ENCODE measurements at regions not wholly inside any gene's neighbourhood (a gene's known extent, or its start where the extent isn't known, plus 50 kb on each side); places are given as distances from the start of the nearest gene placed in this dataset.

DNA sequence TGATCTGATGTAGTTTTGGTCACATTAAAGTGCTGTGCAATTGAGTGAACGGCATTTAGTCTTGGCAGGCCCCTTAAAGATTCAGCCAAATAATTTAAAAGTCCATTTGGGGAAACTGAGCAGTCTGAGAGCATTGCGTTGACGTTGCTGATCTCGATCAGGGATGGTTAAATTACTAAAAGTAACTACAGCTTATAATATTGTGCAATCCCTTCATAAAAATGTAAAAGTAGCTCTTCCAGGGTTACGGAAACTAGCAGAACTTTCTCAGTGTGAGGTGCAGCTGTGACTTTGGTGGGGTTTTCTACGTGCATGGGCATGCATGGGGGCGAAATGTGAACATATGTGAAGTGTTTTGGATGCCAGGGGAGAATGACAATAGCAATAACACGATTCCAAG lies 184.5 kb upstream of the RNF32 start:
- Mint-ChIP-seq H3K27me3 (peaks cover 12 to 14% of the 10 kb centered on the region in 2 donors), H3K4me1 (no peaks in the 10 kb centered on the region), H3K9me3 (peaks cover 2 to 5% of the 10 kb centered on the region in 2 donors), H3K4me3 (no peak overlapping the region), H3K36me3 (no peaks in the 10 kb centered on the region), H3K27ac (no peak overlapping the region)
- ATAC-seq (replicated peaks): no peak
- no peak for DNase-seq

DNA sequence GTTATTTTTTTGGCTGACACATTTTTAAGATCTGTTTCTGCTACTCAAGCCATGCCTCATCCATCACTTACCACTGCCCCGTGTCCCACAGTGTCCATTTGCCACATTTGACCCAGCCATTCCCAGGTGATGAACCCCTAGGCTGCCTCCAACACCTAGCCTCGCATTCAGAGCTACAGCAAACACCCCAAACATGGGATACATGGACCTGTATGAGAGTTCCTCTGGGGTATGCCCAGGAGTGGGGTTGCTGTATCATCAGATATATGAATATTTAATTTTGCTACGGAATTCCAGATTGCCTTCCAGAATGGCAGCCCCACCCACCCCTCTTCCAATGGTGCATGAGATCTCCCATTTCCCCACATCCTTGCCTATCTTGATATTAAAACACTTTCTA lies 190.1 kb upstream of the RNF32 start:
- Mint-ChIP-seq H3K27ac (no peak overlapping the region), H3K9me3 (no peaks in the 10 kb centered on the region), H3K4me3 (no peak overlapping the region), H3K36me3 (no peaks in the 10 kb centered on the region), H3K4me1 (no peaks in the 10 kb centered on the region), H3K27me3 (peaks cover 4 to 8% of the 10 kb centered on the region in 2 donors)
- ATAC-seq (replicated peaks) (no peak), DNase-seq (no peak)

DNA sequence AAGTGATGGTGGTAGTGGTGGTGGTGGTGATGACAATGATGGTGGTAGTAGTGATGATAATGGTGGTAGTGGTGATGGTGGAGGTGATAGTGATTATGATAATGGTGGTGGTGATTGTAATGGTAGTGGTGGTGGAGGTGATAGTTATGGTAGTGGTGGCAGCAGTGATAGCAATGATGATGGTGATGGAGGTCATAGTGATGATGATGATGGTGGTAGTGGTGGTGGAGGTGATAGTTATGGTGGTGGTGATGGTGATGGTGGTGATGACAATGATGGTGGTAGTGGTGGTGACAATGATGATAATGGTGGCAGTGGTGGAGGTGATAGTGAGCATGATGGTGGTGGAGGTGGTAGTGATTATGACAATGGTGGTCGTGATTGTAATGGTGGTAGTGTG lies 191.7 kb upstream of the RNF32 start:
- no peaks in the 10 kb centered on the region for H3K4me1 Mint-ChIP-seq
- no peak overlapping the region for H3K27ac Mint-ChIP-seq
- ATAC-seq (replicated peaks) (no peak), DNase-seq (no peak)
- H3K9me3 Mint-ChIP-seq: no peaks in the 10 kb centered on the region
- H3K4me3 Mint-ChIP-seq: no peak overlapping the region
- no peaks in the 10 kb centered on the region for H3K36me3 Mint-ChIP-seq
- H3K27me3 Mint-ChIP-seq: peaks cover 4 to 8% of the 10 kb centered on the region in 2 donors

DNA sequence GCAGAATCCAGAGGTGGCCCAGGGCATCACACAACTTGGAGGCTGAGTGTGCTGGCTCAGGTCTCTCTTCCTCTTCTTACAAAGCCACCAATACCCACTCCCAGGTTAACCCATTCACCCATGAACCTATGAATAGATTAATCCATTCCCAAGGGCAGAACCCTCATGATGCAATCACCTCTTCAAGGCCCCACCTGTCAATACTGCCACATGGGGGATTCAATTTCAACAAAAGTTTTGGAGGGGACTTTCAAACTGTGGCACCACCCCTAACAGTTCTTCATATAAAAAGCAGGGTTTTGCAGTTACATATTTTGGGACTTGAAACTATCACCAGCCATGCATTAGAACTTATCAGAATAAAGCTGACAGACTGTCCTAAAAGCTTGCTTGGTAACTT lies 193.6 kb upstream of the RNF32 start:
- Mint-ChIP-seq H3K4me3 (no peak overlapping the region), H3K27ac (no peak overlapping the region), H3K4me1 (no peaks in the 10 kb centered on the region), H3K27me3 (peaks cover 0 to 5% of the 10 kb centered on the region in 2 donors), H3K36me3 (no peaks in the 10 kb centered on the region), H3K9me3 (no peaks in the 10 kb centered on the region)
- no peak for ATAC-seq (replicated peaks)
- DNase-seq: no peak

DNA sequence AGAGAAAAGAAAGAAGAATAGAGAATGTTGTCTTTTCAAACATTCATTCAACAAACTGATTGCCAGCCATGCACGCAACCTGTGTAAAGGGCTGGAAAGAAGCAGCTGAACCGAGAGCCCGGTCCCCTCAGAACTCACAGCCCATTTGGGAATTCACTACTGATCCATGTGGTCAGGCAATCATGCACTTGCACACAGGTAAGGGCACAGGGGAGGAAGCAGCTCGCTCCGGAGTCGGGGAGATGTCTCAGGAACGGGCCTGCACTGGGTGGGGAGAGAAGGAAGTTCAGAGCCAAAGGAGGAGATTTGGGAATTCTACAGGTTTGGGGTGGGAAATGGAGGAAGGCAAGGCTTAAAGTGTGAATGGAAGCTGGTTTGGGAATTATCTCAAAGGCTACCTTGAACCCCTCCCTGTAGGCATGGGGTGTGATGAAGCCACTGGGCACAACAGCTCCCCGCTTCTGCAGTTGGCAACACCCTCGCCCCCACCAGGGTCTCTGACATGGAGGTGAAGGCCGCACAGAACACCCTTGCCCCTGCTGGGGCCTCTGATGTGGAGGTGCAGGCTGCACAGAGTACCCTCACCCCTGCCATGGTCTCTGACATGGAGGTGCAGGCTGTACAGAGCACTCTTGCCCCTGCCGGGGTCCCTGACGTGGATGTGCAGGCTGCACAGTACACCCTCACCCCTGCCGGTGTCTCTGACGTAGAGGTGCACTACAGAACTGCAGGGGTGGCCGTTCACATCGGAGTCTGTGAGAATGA lies 194.4 kb upstream of the RNF32 start:
- Mint-ChIP-seq H3K27ac (no peak overlapping the region), H3K4me3 (no peak overlapping the region), H3K36me3 (no peaks in the 10 kb centered on the region), H3K27me3 (peaks cover 1 to 5% of the 10 kb centered on the region in 2 donors), H3K4me1 (no peaks in the 10 kb centered on the region), H3K9me3 (no peaks in the 10 kb centered on the region)
- no peak for ATAC-seq (replicated peaks)
- DNase-seq: no peak

DNA sequence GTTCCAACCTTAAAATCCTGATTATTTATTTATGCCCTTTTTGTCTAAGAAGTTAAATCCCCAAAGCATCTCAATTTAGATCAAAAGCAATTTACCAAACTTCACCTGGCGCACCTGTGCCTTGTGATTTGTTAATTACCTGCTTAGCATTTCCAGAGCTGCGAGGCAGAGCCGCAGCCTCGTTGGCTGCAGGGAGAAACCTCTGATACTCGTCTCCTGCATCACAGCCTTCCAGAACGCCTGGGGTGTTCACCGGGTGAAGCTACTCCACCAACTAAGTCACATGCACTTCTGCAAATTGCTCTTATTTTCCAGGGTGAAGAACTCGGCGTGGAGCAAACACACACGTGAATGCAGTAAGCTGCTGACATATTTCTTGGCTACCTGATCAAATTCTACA lies 198.1 kb upstream of the RNF32 start:
- H3K4me1 Mint-ChIP-seq: no peaks in the 10 kb centered on the region
- H3K36me3 Mint-ChIP-seq: no peaks in the 10 kb centered on the region
- no peak overlapping the region for H3K27ac Mint-ChIP-seq
- no peak overlapping the region for H3K4me3 Mint-ChIP-seq
- no peak for DNase-seq
- ATAC-seq (replicated peaks): no peak
- no peaks in the 10 kb centered on the region for H3K9me3 Mint-ChIP-seq
- H3K27me3 Mint-ChIP-seq: peaks cover 8 to 12% of the 10 kb centered on the region in 2 donors

DNA sequence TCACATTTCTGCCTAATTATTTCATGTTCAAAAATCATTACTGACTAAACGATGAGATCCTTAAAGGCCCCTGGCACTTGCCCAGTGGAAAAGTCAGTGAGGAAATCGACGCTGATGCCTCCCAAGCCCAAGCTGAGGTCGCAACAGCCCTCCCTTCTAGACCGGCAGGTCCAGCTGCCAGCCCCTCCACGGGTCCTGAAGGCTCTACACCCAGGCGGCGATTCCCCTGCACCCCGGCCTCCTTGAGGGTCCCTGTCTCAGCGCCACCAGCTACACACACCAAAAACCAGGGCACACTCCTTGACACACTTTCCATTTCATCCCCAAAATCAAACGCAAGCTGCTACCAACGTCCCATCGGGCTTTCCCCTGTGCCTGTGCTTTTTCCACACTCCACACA lies 200.1 kb upstream of the RNF32 start:
- H3K4me3 Mint-ChIP-seq: no peak overlapping the region
- peaks cover 8 to 12% of the 10 kb centered on the region in 2 donors for H3K27me3 Mint-ChIP-seq

DNA sequence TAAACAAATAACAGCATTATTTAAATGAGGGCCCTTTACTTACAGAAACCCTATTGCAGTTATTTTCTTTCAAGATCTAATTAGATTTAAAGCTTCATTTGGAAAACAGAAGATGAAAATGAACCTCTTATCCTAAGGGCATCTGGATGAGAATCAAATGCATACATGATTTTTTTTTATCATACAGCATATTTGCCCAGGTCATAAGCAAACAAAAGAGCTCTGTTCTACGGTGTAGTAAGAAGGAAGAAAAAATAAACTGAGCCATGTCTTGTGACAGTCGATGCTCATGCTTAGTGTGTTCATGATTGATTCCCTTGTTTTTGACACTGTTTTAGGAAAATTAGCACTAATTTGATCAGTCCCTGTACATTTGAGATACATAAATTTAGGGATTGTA lies 202.6 kb upstream of the RNF32 start:
- no peak overlapping the region for H3K4me3 Mint-ChIP-seq
- no peaks in the 10 kb centered on the region for H3K9me3 Mint-ChIP-seq
- H3K36me3 Mint-ChIP-seq: no peaks in the 10 kb centered on the region
- H3K27me3 Mint-ChIP-seq: peaks cover 7 to 11% of the 10 kb centered on the region in 2 donors
- no peak overlapping the region for H3K27ac Mint-ChIP-seq
- no peaks in the 10 kb centered on the region for H3K4me1 Mint-ChIP-seq
- no peak for ATAC-seq (replicated peaks)
- DNase-seq: no peak

More for the DNA sequence above, 200.1 kb upstream of the RNF32 start:
- DNase-seq (no peak), ATAC-seq (replicated peaks) (no peak)
- Mint-ChIP-seq H3K9me3 (no peaks in the 10 kb centered on the region), H3K27ac (no peak overlapping the region), H3K4me1 (no peaks in the 10 kb centered on the region), H3K36me3 (no peaks in the 10 kb centered on the region)

DNA sequence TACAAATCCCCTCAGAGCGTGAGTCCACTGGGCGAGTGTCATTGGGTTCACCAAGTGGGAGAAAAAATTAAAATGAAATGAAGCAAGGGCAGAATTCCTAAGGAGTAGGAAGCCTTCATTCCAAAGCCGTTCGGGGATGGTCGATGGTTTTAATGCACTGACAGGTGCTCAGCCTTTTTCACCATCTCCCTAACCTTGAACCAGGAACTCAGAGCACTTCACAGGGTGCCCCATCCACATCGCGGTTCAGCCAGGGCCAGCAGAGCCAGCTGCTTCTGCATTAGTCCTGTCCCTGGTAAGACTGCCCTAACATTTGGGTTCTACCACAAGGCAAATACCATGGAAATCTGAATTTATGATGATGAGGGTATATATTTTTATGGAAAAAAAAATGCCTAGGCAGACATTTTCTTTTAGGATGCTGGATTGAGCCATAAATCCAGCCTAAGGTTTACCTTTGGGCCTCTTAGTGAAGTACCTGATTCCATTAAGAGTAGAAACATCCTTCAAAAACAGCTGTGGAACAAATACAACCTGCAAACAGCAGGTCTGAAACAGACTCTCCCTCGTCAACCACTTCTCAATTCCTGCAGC lies 203.5 kb upstream of the RNF32 start:
- H3K36me3 Mint-ChIP-seq: no peaks in the 10 kb centered on the region
- H3K27me3 Mint-ChIP-seq: peaks cover 7 to 11% of the 10 kb centered on the region in 2 donors
- DNase-seq (no peak), ATAC-seq (replicated peaks) (no peak)
- H3K4me1 Mint-ChIP-seq: no peaks in the 10 kb centered on the region
- no peak overlapping the region for H3K4me3 Mint-ChIP-seq
- no peak overlapping the region for H3K27ac Mint-ChIP-seq
- H3K9me3 Mint-ChIP-seq: no peaks in the 10 kb centered on the region

DNA sequence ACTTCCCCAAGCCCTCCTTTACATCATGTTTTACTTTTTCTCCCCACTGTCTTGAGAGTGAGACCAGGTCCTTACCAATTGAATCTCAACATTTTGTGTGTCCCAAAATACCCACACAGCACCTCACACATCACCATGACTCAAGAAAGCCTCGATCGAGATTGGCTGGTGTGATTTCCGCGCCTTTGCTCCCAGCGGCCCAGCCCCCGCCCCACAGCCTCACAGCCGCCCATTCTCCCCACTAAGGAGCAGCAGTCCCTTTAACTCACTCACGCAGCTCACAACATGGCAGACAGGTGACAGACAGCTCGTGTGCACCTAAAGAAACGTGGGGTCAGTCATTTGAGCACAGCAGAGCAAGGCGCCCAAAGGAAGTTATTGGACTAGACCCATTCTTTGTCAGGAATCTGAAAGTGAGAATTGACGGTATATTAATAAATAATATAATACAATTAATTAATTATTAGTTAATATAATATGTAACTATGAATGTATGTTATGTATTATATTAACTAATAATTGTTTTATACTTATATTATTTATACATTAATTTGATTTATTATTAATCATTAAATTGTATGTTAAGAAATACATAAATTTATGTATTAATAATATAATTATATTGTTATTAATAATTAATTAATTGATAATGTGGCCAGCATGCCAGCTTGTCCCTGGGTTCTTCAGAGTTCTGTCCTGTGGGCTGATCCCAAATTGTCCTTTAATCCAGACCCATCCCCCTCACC lies 204.9 kb upstream of the RNF32 start:
- Mint-ChIP-seq H3K27ac (no peak overlapping the region), H3K36me3 (no peaks in the 10 kb centered on the region), H3K4me1 (no peaks in the 10 kb centered on the region), H3K9me3 (no peaks in the 10 kb centered on the region), H3K4me3 (no peak overlapping the region), H3K27me3 (peaks cover 2 to 5% of the 10 kb centered on the region in 2 donors)
- DNase-seq (no peak), ATAC-seq (replicated peaks) (no peak)

DNA sequence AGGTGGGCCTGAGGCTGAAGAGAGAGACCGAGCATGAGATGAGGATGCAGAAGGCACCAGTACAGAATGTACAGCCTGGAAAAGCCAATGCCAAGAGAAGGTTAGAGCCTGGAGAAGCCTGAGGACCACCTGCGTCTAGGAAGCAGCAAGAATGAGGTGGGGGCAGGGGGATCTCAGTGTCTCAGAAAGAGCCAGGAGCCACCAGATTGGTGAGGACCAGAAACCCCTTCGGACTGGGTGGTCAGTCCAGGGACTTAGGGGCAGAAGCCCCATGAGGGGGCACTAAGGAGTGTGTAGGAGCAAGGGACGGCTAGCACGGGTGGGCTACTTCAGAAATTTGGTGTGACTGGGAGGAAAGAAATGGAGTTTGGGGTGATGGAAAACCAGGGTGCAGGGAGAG lies 205.9 kb upstream of the RNF32 start:
- Mint-ChIP-seq H3K36me3 (no peaks in the 10 kb centered on the region), H3K27me3 (peaks cover 3 to 8% of the 10 kb centered on the region in 2 donors), H3K4me3 (no peak overlapping the region), H3K4me1 (no peaks in the 10 kb centered on the region), H3K27ac (no peak overlapping the region), H3K9me3 (no peaks in the 10 kb centered on the region)
- DNase-seq (no peak), ATAC-seq (replicated peaks) (no peak)

DNA sequence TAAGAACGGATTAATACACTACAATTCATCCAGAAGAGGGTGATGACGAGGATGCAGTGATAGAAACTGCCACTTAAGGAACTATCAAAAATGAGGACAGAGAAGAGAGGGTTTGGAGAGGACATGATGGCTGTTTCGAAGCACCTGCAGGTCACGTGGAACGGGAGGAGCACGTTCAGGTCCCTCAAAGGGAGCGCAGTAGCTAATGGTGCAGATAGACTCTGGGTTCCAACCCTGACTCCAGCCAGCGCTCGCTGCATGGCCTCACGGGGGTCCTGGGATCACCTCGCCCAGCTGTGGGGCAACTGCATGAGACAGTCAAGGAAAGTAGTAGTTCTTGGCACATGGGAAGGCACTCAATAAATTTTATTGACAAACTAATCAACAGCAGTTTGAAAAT lies 208.6 kb upstream of the RNF32 start:
- no peak overlapping the region for H3K27ac Mint-ChIP-seq
- no peaks in the 10 kb centered on the region for H3K9me3 Mint-ChIP-seq
- no peaks in the 10 kb centered on the region for H3K4me1 Mint-ChIP-seq
- no peak for ATAC-seq (replicated peaks)
- no peak for DNase-seq
- no peak overlapping the region for H3K4me3 Mint-ChIP-seq
- peaks cover 6 to 11% of the 10 kb centered on the region in 2 donors for H3K27me3 Mint-ChIP-seq
- no peaks in the 10 kb centered on the region for H3K36me3 Mint-ChIP-seq

DNA sequence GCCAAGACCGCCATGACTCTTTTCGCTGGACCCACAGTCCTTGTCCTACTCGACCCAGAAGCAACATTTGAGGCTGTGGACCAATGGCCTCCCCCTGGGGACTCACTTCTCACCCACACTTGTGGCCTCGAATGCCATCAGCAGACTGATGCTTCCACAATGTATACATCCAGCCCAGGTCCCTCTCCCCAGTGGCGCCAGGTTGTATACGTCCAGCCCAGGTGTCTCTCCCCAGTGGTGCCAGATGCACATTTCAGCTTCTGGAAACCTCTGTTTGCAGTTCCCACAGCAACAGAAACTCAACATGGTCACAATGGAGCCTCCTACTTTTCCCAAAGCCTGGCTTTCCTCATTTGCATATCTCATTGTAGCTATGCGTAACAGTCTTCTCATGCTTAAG lies 210.5 kb upstream of the RNF32 start:
- H3K4me1 Mint-ChIP-seq: no peaks in the 10 kb centered on the region
- H3K36me3 Mint-ChIP-seq: no peaks in the 10 kb centered on the region
- no peak overlapping the region for H3K4me3 Mint-ChIP-seq
- H3K27ac Mint-ChIP-seq: no peak overlapping the region
- DNase-seq (no peak), ATAC-seq (replicated peaks) (no peak)
- H3K27me3 Mint-ChIP-seq: peaks cover 6 to 12% of the 10 kb centered on the region in 2 donors
- no peaks in the 10 kb centered on the region for H3K9me3 Mint-ChIP-seq

DNA sequence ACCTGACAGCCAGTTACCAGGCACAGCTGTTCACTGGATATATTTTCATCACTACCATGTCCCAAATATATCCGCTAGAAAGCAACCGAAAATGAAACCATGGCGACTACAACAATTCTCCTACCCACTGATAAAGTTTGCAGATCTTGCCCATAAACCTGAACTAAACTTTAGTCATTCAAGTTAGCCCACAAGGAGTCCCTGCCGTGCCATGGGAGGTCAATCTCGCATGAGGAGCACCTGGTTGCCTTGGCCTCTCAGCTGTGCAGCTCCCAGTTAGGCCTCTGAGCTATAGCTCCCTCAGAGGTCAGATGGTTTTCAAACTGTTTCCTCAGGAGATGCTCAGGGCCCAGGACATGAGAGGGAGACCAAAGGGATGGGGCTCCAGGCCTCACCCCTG lies 211.1 kb upstream of the RNF32 start:
- no peak for ATAC-seq (replicated peaks)
- no peak overlapping the region for H3K4me3 Mint-ChIP-seq
- no peak for DNase-seq
- no peaks in the 10 kb centered on the region for H3K9me3 Mint-ChIP-seq
- H3K4me1 Mint-ChIP-seq: no peaks in the 10 kb centered on the region
- H3K27ac Mint-ChIP-seq: no peak overlapping the region
- H3K27me3 Mint-ChIP-seq: peaks cover 6 to 17% of the 10 kb centered on the region in 2 donors
- H3K36me3 Mint-ChIP-seq: no peaks in the 10 kb centered on the region

DNA sequence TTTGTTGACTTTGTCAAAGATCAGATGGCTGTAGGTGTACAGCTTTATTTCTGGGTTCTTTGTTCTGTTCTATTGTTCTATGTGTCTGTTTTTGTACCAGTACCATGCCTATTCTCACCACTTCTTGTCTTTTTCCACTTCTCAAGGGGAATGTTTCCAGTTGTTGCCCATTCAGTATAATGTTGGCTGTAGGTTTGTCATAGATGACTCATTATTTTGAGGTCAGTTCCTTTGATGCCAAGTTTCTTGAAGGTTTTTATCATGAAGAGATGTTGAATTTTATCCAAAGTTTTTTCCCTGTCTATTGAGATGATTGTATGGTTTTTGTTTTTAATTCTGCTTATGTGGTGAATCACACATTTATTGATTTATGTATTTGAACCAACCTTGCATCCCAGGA lies 216.7 kb upstream of the RNF32 start:
- ATAC-seq (replicated peaks) (no peak), DNase-seq (no peak)
- Mint-ChIP-seq H3K27me3 (peaks cover 3 to 23% of the 10 kb centered on the region in 2 donors), H3K4me1 (no peaks in the 10 kb centered on the region), H3K4me3 (no peak overlapping the region), H3K36me3 (no peaks in the 10 kb centered on the region), H3K27ac (no peak overlapping the region), H3K9me3 (peaks cover 4 to 10% of the 10 kb centered on the region in 2 donors)
